A549 (cell line): ENCODE measurements at regions not wholly inside any gene's neighbourhood (a gene's known extent, or its start where the extent isn't known, plus 50 kb on each side); places are given as distances from the start of the nearest gene placed in this dataset.

Experiments used
- ATAC-seq, 2 experiments: fragments of 200-7000 bp in 1 of 2; fragments of >200 bp in 1 of 2; cut with Nextera tagmentation in 1 of 2; cut with Tn5 transposase in 1 of 2; 3 replicates each; pipeline versions ENCODE4 v1.8.0 to v1.9.1; 2018 to 2020; ENCODE audit warnings: mild to moderate bottlenecking in 1 of 2, moderate library complexity in 1 of 2
- CTCF ChIA-PET: fragments of 300-600 bp; sonication (Branson Sonifier 250); formaldehyde crosslinking; extraction: SDS; loops from one replicate; lab custom pipeline; 2021; ENCODE audit warnings: antibody characterized with exemption, inconsistent platforms; lab: Yijun Ruan, JAX
- POLR2A ChIA-PET: fragments of 350-600 bp; formaldehyde crosslinking; extraction: SDS; loops from one replicate; lab custom pipeline; 2021; ENCODE audit warnings: antibody characterized with exemption, inconsistent platforms; lab: Yijun Ruan, JAX
- DNase-seq, 2 experiments: peaks; one replicate each; pipeline versions ENCODE4 v3.0.0 to v3.0.0-alpha.2; 2011 to 2016; ENCODE audit warnings: low read depth in 1 of 2, low spot score in 1 of 2
- FAIRE-seq: peaks from 2 replicates; lab custom pipeline; 2011; peaks lifted over from hg19 to GRCh38; lab: Jason Lieb, UNC
- H3K27ac ChIP-seq, 2 experiments: fragments of >200 bp; sonication (Bioruptor Twin); formaldehyde crosslinking; 3 replicates each; pipeline ENCODE4 v1.5.1; 2016 to 2017
- H3K4me1 ChIP-seq: fragments of >200 bp; sonication (Bioruptor Twin); formaldehyde crosslinking; 3 replicates; pipeline ENCODE4 v1.6.1; 2016
- H3K4me2 ChIP-seq: fragments of >200 bp; sonication (Bioruptor Twin); formaldehyde crosslinking; 3 replicates; pipeline ENCODE4 v1.6.1; 2016
- H3K4me3 ChIP-seq: fragments of >200 bp; sonication (Bioruptor Twin); formaldehyde crosslinking; 3 replicates; pipeline ENCODE4 v1.5.1; 2016
- H3K9me3 ChIP-seq: fragments of >200 bp; sonication (Bioruptor Twin); formaldehyde crosslinking; 3 replicates; pipeline ENCODE4 v1.6.1; 2016
- BCL3 ChIP-seq: fragments of >200 bp; sonication (Bioruptor Twin); formaldehyde crosslinking; IDR thresholded peaks from 3 replicates; pipeline ENCODE4 v1.6.1; 2016
- CBX2 ChIP-seq: fragments of 200-600 bp; sonication (generic); IDR thresholded peaks from 2 replicates; pipeline ENCODE4 v1.6.1; 2016; ENCODE audit warnings: low read depth, mild to moderate bottlenecking, borderline replicate concordance
- CHD4 ChIP-seq: fragments of 200-600 bp; sonication (generic); IDR thresholded peaks from 2 replicates; pipeline ENCODE4 v1.6.1; 2016; ENCODE audit warnings: antibody characterized with exemption, mild to moderate bottlenecking, borderline replicate concordance
- CTCF ChIP-seq: fragments of >200 bp; sonication (Bioruptor Twin); formaldehyde crosslinking; IDR thresholded peaks from 3 replicates; pipeline ENCODE4 v1.5.1; 2016
- EP300 ChIP-seq, 2 experiments: fragments of >200 bp; sonication (Bioruptor Twin); formaldehyde crosslinking; IDR thresholded peaks; 2 replicates in 1 of 2; 3 replicates in 1 of 2; pipeline ENCODE4 v1.6.1; 2016 to 2017
- ESRRA ChIP-seq: fragments of 150-350 bp; IDR thresholded peaks from 2 replicates; pipeline ENCODE4 v1.6.1; 2014; ENCODE audit warnings: mild to moderate bottlenecking, low read length, borderline replicate concordance
- FOSB ChIP-seq: fragments of 250-450 bp; sonication (Bioruptor Pico); IDR thresholded peaks from 2 replicates; pipeline ENCODE4 v1.5.0; 2020; ENCODE audit warnings: mild to moderate bottlenecking, moderate library complexity
- FOSL2 ChIP-seq, 2 experiments: fragments of 450-650 bp in 1 of 2; fragments of >200 bp in 1 of 2; sonication (Bioruptor Twin) in 1 of 2; formaldehyde crosslinking; IDR thresholded peaks; 2 replicates each; pipeline versions ENCODE4 v1.5.0 to v1.6.1; 2016 to 2020; ENCODE audit warnings: mild to moderate bottlenecking in 1 of 2, moderate library complexity in 1 of 2
- HDAC2 ChIP-seq: fragments of 200-600 bp; sonication (generic); IDR thresholded peaks from 2 replicates; pipeline ENCODE4 v1.6.1; 2016
- HES2 ChIP-seq: fragments of >200 bp; sonication (Bioruptor Twin); formaldehyde crosslinking; IDR thresholded peaks from 2 replicates; pipeline ENCODE4 v1.6.1; 2016
- HOXA7 ChIP-seq: fragments of 250-450 bp; sonication (Bioruptor Pico); IDR thresholded peaks from 2 replicates; pipeline ENCODE4 v1.5.0; 2020; ENCODE audit warnings: mild to moderate bottlenecking, moderate library complexity
- HOXB13 ChIP-seq: fragments of 250-450 bp; sonication (Bioruptor Pico); IDR thresholded peaks from 2 replicates; pipeline ENCODE4 v1.5.0; 2020; ENCODE audit warnings: low read depth, mild to moderate bottlenecking, moderate library complexity
- HOXB5 ChIP-seq: fragments of 250-450 bp; sonication (Bioruptor Pico); IDR thresholded peaks from 2 replicates; pipeline ENCODE4 v1.5.0; 2020; ENCODE audit warnings: mild to moderate bottlenecking, moderate library complexity
- KDM5A ChIP-seq: fragments of 200-600 bp; sonication (generic); IDR thresholded peaks from 2 replicates; pipeline ENCODE4 v1.6.1; 2016; ENCODE audit warnings: antibody characterized with exemption, mild to moderate bottlenecking
- MAFK ChIP-seq: fragments of 450-650 bp; IDR thresholded peaks from 2 replicates; pipeline ENCODE4 v1.6.1; 2014; ENCODE audit not compliant: partially characterized antibody
- NR3C1 ChIP-seq: fragments of >200 bp; sonication (Bioruptor Twin); formaldehyde crosslinking; IDR thresholded peaks from 3 replicates; pipeline ENCODE4 v1.6.1; 2017
- PBX3 ChIP-seq: IDR thresholded peaks from 2 replicates; pipeline ENCODE4 v1.6.1; 2012
- RAD21 ChIP-seq, 2 experiments: fragments of >200 bp in 1 of 2; sonication (Bioruptor Twin) in 1 of 2; formaldehyde crosslinking in 1 of 2; IDR thresholded peaks in 1 of 2; conservative IDR thresholded peaks in 1 of 2; 2 replicates in 1 of 2; 3 replicates in 1 of 2; pipeline ENCODE4 v1.6.1; 2012 to 2018; ENCODE audit warnings: inconsistent platforms in 1 of 2
- RFX5 ChIP-seq: fragments of 450-650 bp; IDR thresholded peaks from 2 replicates; pipeline ENCODE4 v1.7.1; 2014; ENCODE audit warnings: antibody characterized with exemption, mild to moderate bottlenecking, moderate library complexity
- RNF2 ChIP-seq: fragments of 200-600 bp; sonication (generic); IDR thresholded peaks from 2 replicates; pipeline ENCODE4 v1.6.1; 2016; ENCODE audit warnings: low read depth, mild to moderate bottlenecking, antibody characterized with exemption, moderate library complexity, borderline replicate concordance
- SMC3 ChIP-seq: fragments of >200 bp; sonication (Bioruptor Twin); formaldehyde crosslinking; IDR thresholded peaks from 3 replicates; pipeline ENCODE4 v1.6.1; 2018; ENCODE audit warnings: inconsistent platforms
- TFCP2L1 ChIP-seq: fragments of 250-450 bp; sonication (Bioruptor Pico); IDR thresholded peaks from 2 replicates; pipeline ENCODE4 v1.5.0; 2021; ENCODE audit warnings: mild to moderate bottlenecking
- ZC3H11A ChIP-seq: fragments of 450-650 bp; IDR thresholded peaks from 2 replicates; pipeline ENCODE4 v1.6.1; 2014; ENCODE audit warnings: antibody characterized with exemption, mild to moderate bottlenecking
- ZSCAN20 ChIP-seq: fragments of 250-450 bp; sonication (Bioruptor Pico); IDR thresholded peaks from 2 replicates; pipeline ENCODE4 v1.8.0; 2022; ENCODE audit warnings: mild to moderate bottlenecking, moderate library complexity
- WGBS: methylation state at CpG from one replicate; pipeline ENCODE4 v1.1.6; 2017; ENCODE audit errors: missing lambda C conversion rate; 5-methylcytosine and 5-hydroxymethylcytosine counted together

GRCh38 chr2:117128461-117128860, 686.0 kb upstream of the DDX18 start:
- WGBS: 0% methylated on average over 1 of the region's 1 CpG
- POLR2A ChIA-PET: no interaction called here
- CTCF ChIA-PET: no interaction called here

GRCh38 chr2:117137371-117137770, 677.1 kb upstream of the DDX18 start:
- no peak for DNase-seq
- CTCF ChIA-PET: no interaction called here
- 2% methylated on average over 2 of the region's 2 CpGs for WGBS
- no peak for FAIRE-seq
- Histone ChIP-seq H3K4me3 (no peak overlapping the region), H3K9me3 (no peaks in the 10 kb centered on the region), H3K4me1 (no peaks in the 10 kb centered on the region), H3K4me2 (no peak overlapping the region), H3K27ac (no peak overlapping the region)
- POLR2A ChIA-PET: no interaction called here
- TF ChIP-seq HES2 (no peak), PBX3 (no peak), RFX5 (no peak), CTCF (no peak), ZSCAN20 (no peak), HOXB13 (CRISPR knock-in tag) (no peak), RAD21 (conservative IDR thresholded peaks at IDR 0.05 in 1 of 2, IDR thresholded peaks at IDR 0.05 in 1 of 2) (no peak)
- ATAC-seq: no peak

More at GRCh38 chr2:117128461-117128860, 686.0 kb upstream of the DDX18 start:
- TF ChIP-seq ZSCAN20 (no peak), HOXB5 (no peak), MAFK (no peak), EP300 (IDR thresholded peaks at IDR 0.05) (no peak), CBX2 (no peak), RNF2 (no peak), SMC3 (no peak), ZC3H11A (no peak), FOSB (CRISPR knock-in tag) (no peak), TFCP2L1 (no peak), ESRRA (no peak), RFX5 (no peak), HOXA7 (CRISPR knock-in tag) (no peak), NR3C1 (no peak), CHD4 (no peak), FOSL2 (IDR thresholded peaks at IDR 0.05) (no peak), FOSL2 (CRISPR knock-in tag; IDR thresholded peaks at IDR 0.05) (no peak), BCL3 (no peak), HDAC2 (no peak), KDM5A (no peak), CTCF (no peak)
- FAIRE-seq: no peak
- DNase-seq: no peak
- H3K4me2 ChIP-seq: no peak overlapping the region
- no peaks in the 10 kb centered on the region for H3K4me1 ChIP-seq
- H3K27ac ChIP-seq: no peak overlapping the region
- H3K4me3 ChIP-seq: no peak overlapping the region
- no peak for ATAC-seq
- H3K9me3 ChIP-seq: no peaks in the 10 kb centered on the region
